OCI-M1 (cell line): ENCODE measurements at regions not wholly inside any gene's neighbourhood (a gene's known extent, or its start where the extent isn't known, plus 50 kb on each side); places are given as distances from the start of the nearest gene placed in this dataset.

Experiments
- DNase-seq: peaks from one replicate; lab custom pipeline; 2025; lab: John Stamatoyannopoulos, UW

DNA sequence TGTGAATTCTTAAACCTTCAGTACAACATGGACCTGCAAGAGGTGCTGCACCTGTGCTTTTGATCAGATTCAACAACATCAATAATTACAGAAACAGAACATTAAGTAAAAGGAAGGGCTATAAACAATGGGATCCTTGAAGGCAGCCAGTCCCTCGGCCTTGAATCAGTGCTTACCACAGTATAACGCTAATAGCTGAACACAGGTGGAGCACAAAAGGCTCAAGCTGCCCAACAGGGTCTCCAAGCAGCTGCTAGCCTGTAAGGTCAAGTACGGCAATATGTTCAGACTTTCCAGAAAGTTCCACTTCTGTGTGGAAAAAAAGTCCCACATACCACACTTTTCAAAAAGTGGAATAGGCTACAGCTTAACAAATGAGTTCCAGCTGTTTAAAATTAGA, 61.9 kb upstream of the ITGA1 start:
- no peak for DNase-seq

GRCh38 chr5:52727020-52727419, 60.7 kb upstream of the ITGA1 start:
- DNase-seq, result peak; percentile 25

DNA sequence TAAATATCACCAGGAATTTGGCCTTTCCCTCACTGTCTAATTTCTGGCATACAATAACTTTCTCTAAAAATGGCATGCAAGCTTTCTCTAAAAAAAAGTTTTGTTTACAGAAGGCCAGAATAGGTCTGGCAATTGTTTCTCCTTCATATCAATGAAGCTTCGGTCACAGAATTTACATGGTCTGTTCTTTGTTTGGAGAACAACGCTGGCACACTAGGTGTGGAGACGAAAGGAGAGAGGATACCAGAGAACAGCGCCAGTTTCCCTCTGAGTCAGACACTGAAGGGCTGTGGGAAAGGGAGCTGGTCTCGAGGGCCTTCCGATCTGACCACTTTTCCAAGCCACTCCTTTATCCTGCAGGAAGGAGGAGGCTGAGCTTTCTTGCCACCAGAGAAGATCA, 60.1 kb upstream of the ITGA1 start:
- DNase-seq, result no peak

- no peak for DNase-seq
Measured at GRCh38 chr5:52728224-52728623, 59.5 kb upstream of the ITGA1 start.

- no peak for DNase-seq
Measured at GRCh38 chr5:52728686-52729085, 59.0 kb upstream of the ITGA1 start.

DNA sequence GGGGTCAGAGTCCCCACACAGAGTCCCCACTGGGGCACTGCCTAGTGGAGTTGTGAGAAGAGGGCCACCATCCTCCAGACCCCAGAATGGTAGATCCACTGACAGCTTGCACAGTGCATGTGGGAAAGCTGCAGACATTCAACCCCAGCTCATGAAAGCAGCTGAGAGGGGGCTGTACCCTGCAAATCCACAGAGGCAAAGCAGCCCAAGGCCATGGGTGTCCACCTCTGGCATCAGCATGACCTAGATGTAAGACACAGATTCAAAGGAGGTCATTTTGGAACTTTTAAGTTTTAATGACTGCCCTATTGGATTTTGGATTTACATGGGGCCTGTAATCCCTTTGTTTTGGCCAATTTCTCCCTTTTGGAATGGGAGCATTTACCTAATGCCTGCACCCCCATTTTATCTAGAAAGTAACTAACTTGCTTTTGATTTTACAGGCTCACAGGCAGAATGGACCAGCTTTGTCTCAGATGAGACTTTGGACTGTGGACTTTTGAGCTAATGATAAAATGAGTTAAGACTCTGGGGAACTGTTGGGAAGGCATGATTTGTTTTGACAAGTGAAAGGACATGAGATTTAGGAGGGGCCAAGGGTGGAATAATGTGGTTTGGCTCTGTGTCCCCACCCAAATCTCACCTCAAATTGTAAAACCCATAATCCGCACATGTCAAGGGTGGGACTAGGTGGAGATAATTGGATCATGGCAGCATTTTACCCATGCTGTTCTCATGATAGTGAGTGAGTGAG, 56.3 kb upstream of the ITGA1 start:
- DNase-seq, result no peak

DNA sequence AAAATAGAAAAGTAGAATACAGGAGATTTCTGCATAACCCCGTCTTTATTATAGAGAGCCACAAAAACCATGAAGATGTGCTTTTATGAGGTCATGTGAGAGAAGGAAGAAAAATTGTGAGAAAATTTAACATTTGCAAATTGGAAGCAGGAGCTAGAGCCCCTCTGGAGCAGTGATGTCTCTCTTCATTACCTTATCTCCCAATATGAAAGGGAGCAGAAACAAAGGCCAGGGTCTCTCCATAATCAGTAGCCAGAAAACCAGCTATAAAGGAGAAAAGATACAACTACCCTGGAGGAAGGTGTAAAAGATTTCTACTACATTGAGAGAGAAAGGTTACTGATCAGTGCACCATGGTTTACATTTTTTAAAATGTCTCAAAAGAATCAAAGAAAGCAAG, 53.2 kb upstream of the ITGA1 start:
- DNase-seq, result no peak

DNA sequence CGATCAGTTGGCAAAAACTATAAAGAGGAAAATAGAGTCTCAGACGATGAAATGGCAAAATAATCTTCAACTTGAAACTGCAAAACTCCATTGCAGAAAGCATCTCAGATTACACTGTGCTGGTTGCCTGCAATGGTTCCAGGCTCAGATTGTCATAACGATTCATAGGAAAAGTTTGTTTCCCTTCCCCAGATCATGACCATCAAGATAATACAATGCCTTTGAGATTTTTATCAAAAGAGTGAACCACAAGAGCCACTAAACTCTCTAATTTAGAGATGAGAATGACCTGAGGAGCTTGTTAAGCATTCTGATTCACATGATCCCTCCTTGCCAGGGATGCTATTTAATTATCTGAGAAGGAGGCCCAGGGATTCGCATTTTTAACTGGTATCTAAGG, 52.6 kb upstream of the ITGA1 start:
- DNase-seq, result no peak
